ENCODE measurements at regions not wholly inside any gene's neighbourhood (a gene's known extent, or its start where the extent isn't known, plus 50 kb on each side); places are given as distances from the start of the nearest gene placed in this dataset.

DNA sequence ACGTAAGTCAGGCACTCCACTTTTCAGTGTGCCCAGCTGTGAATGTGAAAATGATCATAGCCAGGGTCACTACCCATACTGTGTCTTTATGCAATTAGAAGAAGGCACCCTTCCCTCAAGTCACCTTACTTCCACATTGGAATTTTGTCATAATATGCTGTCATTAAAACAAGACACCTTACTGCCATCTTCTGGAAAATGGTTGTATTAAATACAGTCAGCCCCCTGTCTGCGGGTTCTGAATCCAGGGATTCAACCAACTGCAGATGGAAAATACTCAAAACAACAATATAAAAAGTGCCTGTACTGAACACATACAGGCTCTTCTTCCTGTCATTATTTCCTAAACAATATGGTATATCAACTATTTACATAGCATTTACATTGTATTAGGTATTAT, 70.2 kb upstream of the TBX5 start:
- Histone ChIP-seq H2BK15ac (ENCODE audit: low read length) (no peak overlapping the region), H3K4me1 (replicated peaks in 1 of 4; ENCODE audit: control insufficient read depth in 3 of 4, insufficient read depth in 4 of 4, low read length in 3 of 4) (peaks cover 0 to 9% (median 0%) of the 10 kb centered on the region in 4 experiments; a peak in 2 of 7 replicates), H4K5ac (ENCODE audit: insufficient read length, low read depth, low read length) (no peak overlapping the region), H4K20me1 (replicated peaks in 1 of 2; ENCODE audit: control insufficient read depth in 1 of 2, insufficient read depth in 2 of 2, low read length in 2 of 2) (no peaks in the 10 kb centered on the region), H3K18ac (ENCODE audit: extremely low read depth, low read length) (no peak overlapping the region), H3K23ac (ENCODE audit: insufficient read length) (no peak overlapping the region), H2AK5ac (ENCODE audit: low read depth, low read length) (no peak overlapping the region), H2BK20ac (ENCODE audit: low read length) (no peak overlapping the region), H2BK5ac (ENCODE audit: low read depth, low read length) (no peak overlapping the region), H3K9ac (replicated peaks in 1 of 4; ENCODE audit: extremely low read depth in 1 of 4, low read depth in 3 of 4, low read length in 3 of 4) (no peak overlapping the region), H3K27ac (ENCODE audit: low read depth, low read length) (no peak overlapping the region), H3K9me3 (ENCODE audit: insufficient read depth in 2 of 2, low read depth in 1 of 2, low read length in 1 of 2) (no peaks in the 10 kb centered on the region), H3K36me3 (ENCODE audit: control insufficient read depth in 2 of 4, insufficient read depth in 4 of 4, low read length in 3 of 4) (no peaks in the 10 kb centered on the region), H3K23me2 (ENCODE audit: low read depth, low read length) (peaks cover 6% of the 10 kb centered on the region; the same call in 1 of the 2 replicates), H3K14ac (ENCODE audit: insufficient read length) (no peak overlapping the region), H4K91ac (replicated peaks; ENCODE audit: insufficient read length, low read length) (no peak overlapping the region), H3K4me3 (ENCODE audit: extremely low read depth in 1 of 4, insufficient read depth in 2 of 4, low read depth in 3 of 4, low read length in 4 of 4) (no peak overlapping the region), H3K27me3 (replicated peaks in 1 of 4; ENCODE audit: control insufficient read depth in 3 of 4, extremely low read depth in 1 of 4, insufficient read depth in 3 of 4, low read length in 3 of 4) (peaks cover 21 to 45% (median 40%) of the 10 kb centered on the region in 4 experiments), H3K79me2 (ENCODE audit: control insufficient read depth in 1 of 2, insufficient read depth in 2 of 2, low read length in 2 of 2) (no peaks in the 10 kb centered on the region), H2BK120ac (replicated peaks; ENCODE audit: low read depth, low read length) (no peak overlapping the region), H3K56ac (replicated peaks; ENCODE audit: insufficient read length, low read depth, low read length) (no peak overlapping the region), H3K4me2 (ENCODE audit: insufficient read depth in 1 of 2, low read depth in 2 of 2, low read length in 2 of 2) (no peak overlapping the region), H4K8ac (ENCODE audit: extremely low read depth, insufficient read depth, low read length) (no peak overlapping the region), H2AFZ (ENCODE audit: low read length) (no peak overlapping the region), H3K79me1 (ENCODE audit: low read depth, low read length) (no peaks in the 10 kb centered on the region), H2BK12ac (ENCODE audit: low read depth, low read length) (no peak overlapping the region), H3K4ac (replicated peaks; ENCODE audit: insufficient read length, low read depth, low read length) (no peak overlapping the region)
- FAIRE-seq (peak; percentile 62), DNase-seq (ENCODE audit: low read depth in 1 of 2, low spot score in 2 of 2) (no peak)
- 53% methylated on average over 2 of the region's 2 CpGs; no CpG with 5 or more reads in 1 of the 2 experiments for WGBS, 2 experiments (ENCODE audit: extremely low coverage in 1 of 2, insufficient coverage in 1 of 2, insufficient read length in 1 of 2, insufficient replicate concordance in 2 of 2, low coverage in 1 of 2, low lambda C conversion rate in 2 of 2, missing lambda C conversion rate in 1 of 2)
- ChIA-PET CTCF (ENCODE audit: partially characterized antibody) (interaction anchor here (0.7 to 3.5 kb wide), 24 partner anchors 11 to 510 kb away, joined by 3 to 26 read pairs (median 3); partner anchors contain the start of gene RBM19), POLR2A (ENCODE audit: partially characterized antibody) (no interaction called here)
- TF ChIP-seq RBBP5 (IDR thresholded peaks at IDR 0.05; ENCODE audit: borderline replicate concordance, low read depth, low read length) (no peak), SIRT6 (IDR thresholded peaks at IDR 0.05; ENCODE audit: low read length) (no peak), RNF2 (IDR thresholded peaks at IDR 0.05; ENCODE audit: borderline replicate concordance, low read depth, low read length, missing control alignments, poor library complexity, severe bottlenecking) (no peak), RAD21 (IDR thresholded peaks at IDR 0.05 in 1 of 2, conservative IDR thresholded peaks at IDR 0.05 in 1 of 2; ENCODE audit: low read depth in 2 of 2, low read length in 2 of 2) (peak; percentile 68 to 73), SP2 (IDR thresholded peaks at IDR 0.05; ENCODE audit: low read length) (no peak), SIN3A (conservative IDR thresholded peaks at IDR 0.05 in 1 of 2, IDR thresholded peaks at IDR 0.05 in 1 of 2; ENCODE audit: low read depth in 1 of 2, low read length in 2 of 2) (no peak), POLR2A (IDR thresholded peaks at IDR 0.05; ENCODE audit: control extremely low read depth in 1 of 2, low read depth in 2 of 2, low read length in 2 of 2) (no peak), BACH1 (IDR thresholded peaks at IDR 0.05; ENCODE audit: low read length) (no peak), ASH2L (IDR thresholded peaks at IDR 0.05; ENCODE audit: low read length) (no peak), JUN (IDR thresholded peaks at IDR 0.05; ENCODE audit: low read depth, low read length) (no peak), SP1 (IDR thresholded peaks at IDR 0.05; ENCODE audit: low read depth, low read length) (no peak)
- TF ChIP-seq, protein P1, sequence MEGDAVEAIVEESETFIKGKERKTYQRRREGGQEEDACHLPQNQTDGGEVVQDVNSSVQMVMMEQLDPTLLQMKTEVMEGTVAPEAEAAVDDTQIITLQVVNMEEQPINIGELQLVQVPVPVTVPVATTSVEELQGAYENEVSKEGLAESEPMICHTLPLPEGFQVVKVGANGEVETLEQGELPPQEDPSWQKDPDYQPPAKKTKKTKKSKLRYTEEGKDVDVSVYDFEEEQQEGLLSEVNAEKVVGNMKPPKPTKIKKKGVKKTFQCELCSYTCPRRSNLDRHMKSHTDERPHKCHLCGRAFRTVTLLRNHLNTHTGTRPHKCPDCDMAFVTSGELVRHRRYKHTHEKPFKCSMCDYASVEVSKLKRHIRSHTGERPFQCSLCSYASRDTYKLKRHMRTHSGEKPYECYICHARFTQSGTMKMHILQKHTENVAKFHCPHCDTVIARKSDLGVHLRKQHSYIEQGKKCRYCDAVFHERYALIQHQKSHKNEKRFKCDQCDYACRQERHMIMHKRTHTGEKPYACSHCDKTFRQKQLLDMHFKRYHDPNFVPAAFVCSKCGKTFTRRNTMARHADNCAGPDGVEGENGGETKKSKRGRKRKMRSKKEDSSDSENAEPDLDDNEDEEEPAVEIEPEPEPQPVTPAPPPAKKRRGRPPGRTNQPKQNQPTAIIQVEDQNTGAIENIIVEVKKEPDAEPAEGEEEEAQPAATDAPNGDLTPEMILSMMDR (IDR thresholded peaks at IDR 0.05; ENCODE audit: control extremely low read depth in 1 of 3, insufficient read depth in 1 of 3, low read depth in 1 of 3, low read length in 3 of 3): peak in 2 of 3 experiments; percentile 50 to 79; a peak in 3 of 4 replicates
